ENCODE measurements at regions not wholly inside any gene's neighbourhood (a gene's known extent, or its start where the extent isn't known, plus 50 kb on each side); places are given as distances from the start of the nearest gene placed in this dataset.

- no peak for DNase-seq (ENCODE audit: low spot score)
- no peak for TF ChIP-seq CTCF (IDR thresholded peaks at IDR 0.05; ENCODE audit: extremely low read depth, insufficient read depth, missing control alignments)
- in situ Hi-C loops (cut with MboI; ENCODE audit: low pct_unique_long_range_greater_than_20kb, low sequenced_read_pairs, unreplicated experiment) = no loop called here
These were observed 268.5 kb downstream of the CBLN1 start for GRCh38 chr16:49012961-49013726.

- no peak for TF ChIP-seq CTCF (IDR thresholded peaks at IDR 0.05; ENCODE audit: extremely low read depth, insufficient read depth, missing control alignments)
- no peak for DNase-seq (ENCODE audit: low spot score)
- in situ Hi-C loops (cut with MboI; ENCODE audit: low pct_unique_long_range_greater_than_20kb, low sequenced_read_pairs, unreplicated experiment) = no loop called here
These were observed 269.7 kb downstream of the CBLN1 start for GRCh38 chr16:49011901-49012300.

GRCh38 chr16:49010879-49011278 lies 270.8 kb downstream of the CBLN1 start:
- in situ Hi-C loops (cut with MboI; ENCODE audit: low pct_unique_long_range_greater_than_20kb, low sequenced_read_pairs, unreplicated experiment) = no loop called here

GRCh38 chr16:49010396-49010795 lies 271.2 kb downstream of the CBLN1 start:
- in situ Hi-C loops (cut with MboI; ENCODE audit: low pct_unique_long_range_greater_than_20kb, low sequenced_read_pairs, unreplicated experiment) = no loop called here
- no peak for DNase-seq (ENCODE audit: low spot score)
- no peak for TF ChIP-seq CTCF (IDR thresholded peaks at IDR 0.05; ENCODE audit: extremely low read depth, insufficient read depth, missing control alignments)

More at GRCh38 chr16:49010879-49011278, 270.8 kb downstream of the CBLN1 start:
- DNase-seq (ENCODE audit: low spot score) = no peak
- no peak for TF ChIP-seq CTCF (IDR thresholded peaks at IDR 0.05; ENCODE audit: extremely low read depth, insufficient read depth, missing control alignments)

- no peak for TF ChIP-seq CTCF (IDR thresholded peaks at IDR 0.05; ENCODE audit: extremely low read depth, insufficient read depth, missing control alignments)
- no peak for DNase-seq (ENCODE audit: low spot score)
- in situ Hi-C loops (cut with MboI; ENCODE audit: low pct_unique_long_range_greater_than_20kb, low sequenced_read_pairs, unreplicated experiment) = no loop called here
These were observed 272.4 kb downstream of the CBLN1 start for GRCh38 chr16:49009204-49009603.

- TF ChIP-seq CTCF (IDR thresholded peaks at IDR 0.05; ENCODE audit: extremely low read depth, insufficient read depth, missing control alignments) = no peak
- DNase-seq (ENCODE audit: low spot score) = no peak
- in situ Hi-C loops (cut with MboI; ENCODE audit: low pct_unique_long_range_greater_than_20kb, low sequenced_read_pairs, unreplicated experiment) = no loop called here
These were observed 277.6 kb downstream of the CBLN1 start for GRCh38 chr16:49003992-49004391.
